ENCODE measurements at regions not wholly inside any gene's neighbourhood (a gene's known extent, or its start where the extent isn't known, plus 50 kb on each side); places are given as distances from the start of the nearest gene placed in this dataset.

- no peaks in the 10 kb centered on the region for H3K9me3 ChIP-seq (ENCODE audit: low read depth)
- no peaks in the 10 kb centered on the region for H3K27me3 ChIP-seq
- Mint-ChIP-seq H3K27ac (no peak overlapping the region), H3K4me3 (no peak overlapping the region), H3K4me1 (no peaks in the 10 kb centered on the region), H3K9me3 (no peaks in the 10 kb centered on the region), H3K27me3 (ENCODE audit: insufficient read depth, low read depth) (no peaks in the 10 kb centered on the region), H3K36me3 (no peaks in the 10 kb centered on the region)
- no peaks in the 10 kb centered on the region for H4K20me1 ChIP-seq (ENCODE audit: low read depth)
- no peak overlapping the region for H3K4me3 ChIP-seq
- DNase-seq (ENCODE audit: low spot score) = peak; percentile 37
- H3K4me1 ChIP-seq = no peaks in the 10 kb centered on the region
- no peak overlapping the region for H2AFZ ChIP-seq (replicated peaks)
- TF ChIP-seq CTCF (IDR thresholded peaks at IDR 0.05) = peak; percentile 79
- TF ChIP-seq EZH2phosphoT487 (IDR thresholded peaks at IDR 0.05) = no peak
- no peak for TF ChIP-seq EZH2 (IDR thresholded peaks at IDR 0.05)
- H3F3A ChIP-seq (ENCODE audit: low read depth) = no peaks in the 10 kb centered on the region
- H3K4me2 ChIP-seq = no peak overlapping the region
- no peak overlapping the region for H3K9ac ChIP-seq
- H3K79me2 ChIP-seq (ENCODE audit: low read depth) = no peaks in the 10 kb centered on the region
- no peaks in the 10 kb centered on the region for H3K36me3 ChIP-seq
- no peak overlapping the region for H3K27ac ChIP-seq
These were observed 310.4 kb upstream of the SYT4 start for GRCh38 chr18:43587538-43588153.

- Histone ChIP-seq H3K9ac (no peak overlapping the region), H4K20me1 (ENCODE audit: low read depth) (no peaks in the 10 kb centered on the region), H2AFZ (replicated peaks) (no peak overlapping the region), H3K36me3 (no peaks in the 10 kb centered on the region), H3K27me3 (no peaks in the 10 kb centered on the region), H3K9me3 (ENCODE audit: low read depth) (no peaks in the 10 kb centered on the region), H3F3A (ENCODE audit: low read depth) (no peaks in the 10 kb centered on the region), H3K4me1 (no peaks in the 10 kb centered on the region), H3K4me3 (no peak overlapping the region), H3K79me2 (ENCODE audit: low read depth) (no peaks in the 10 kb centered on the region), H3K4me2 (no peak overlapping the region), H3K27ac (no peak overlapping the region)
- no peaks in the 10 kb centered on the region for H3K36me3 Mint-ChIP-seq
- H3K4me1 Mint-ChIP-seq = no peaks in the 10 kb centered on the region
- TF ChIP-seq EZH2phosphoT487 (IDR thresholded peaks at IDR 0.05) (no peak), EZH2 (IDR thresholded peaks at IDR 0.05) (no peak), CTCF (IDR thresholded peaks at IDR 0.05) (no peak)
- no peak for DNase-seq (ENCODE audit: low spot score)
- H3K9me3 Mint-ChIP-seq = no peaks in the 10 kb centered on the region
- H3K4me3 Mint-ChIP-seq = no peak overlapping the region
- H3K27ac Mint-ChIP-seq = no peak overlapping the region
- H3K27me3 Mint-ChIP-seq (ENCODE audit: insufficient read depth, low read depth) = no peaks in the 10 kb centered on the region
These were observed 311.5 kb upstream of the SYT4 start for GRCh38 chr18:43588838-43589237.

GRCh38 chr18:43589611-43590151 lies 312.4 kb upstream of the SYT4 start:
- Histone ChIP-seq H3K27me3 (no peaks in the 10 kb centered on the region), H3K4me2 (no peak overlapping the region), H3K79me2 (ENCODE audit: low read depth) (no peaks in the 10 kb centered on the region), H4K20me1 (ENCODE audit: low read depth) (no peaks in the 10 kb centered on the region), H3F3A (ENCODE audit: low read depth) (no peaks in the 10 kb centered on the region), H3K9ac (no peak overlapping the region), H2AFZ (replicated peaks) (no peak overlapping the region), H3K9me3 (ENCODE audit: low read depth) (no peaks in the 10 kb centered on the region), H3K4me1 (no peaks in the 10 kb centered on the region), H3K36me3 (no peaks in the 10 kb centered on the region), H3K27ac (no peak overlapping the region), H3K4me3 (no peak overlapping the region)
- no peaks in the 10 kb centered on the region for H3K36me3 Mint-ChIP-seq
- H3K27ac Mint-ChIP-seq = no peak overlapping the region
- no peaks in the 10 kb centered on the region for H3K27me3 Mint-ChIP-seq (ENCODE audit: insufficient read depth, low read depth)
- H3K4me3 Mint-ChIP-seq = no peak overlapping the region
- no peaks in the 10 kb centered on the region for H3K4me1 Mint-ChIP-seq
- H3K9me3 Mint-ChIP-seq = no peaks in the 10 kb centered on the region
- TF ChIP-seq CTCF (IDR thresholded peaks at IDR 0.05) (no peak), EZH2 (IDR thresholded peaks at IDR 0.05) (no peak), EZH2phosphoT487 (IDR thresholded peaks at IDR 0.05) (no peak)
- DNase-seq (ENCODE audit: low spot score) = no peak

Data from neural progenitor cell (in vitro differentiated cells).